ENCODE measurements at regions not wholly inside any gene's neighbourhood (a gene's known extent, or its start where the extent isn't known, plus 50 kb on each side); places are given as distances from the start of the nearest gene placed in this dataset.

GRCh38 chr16:80459966-80460365 is 80.8 kb upstream of the DYNLRB2 start:
- peaks cover 41% of the 10 kb centered on the region for H3K27me3 Mint-ChIP-seq

DNA sequence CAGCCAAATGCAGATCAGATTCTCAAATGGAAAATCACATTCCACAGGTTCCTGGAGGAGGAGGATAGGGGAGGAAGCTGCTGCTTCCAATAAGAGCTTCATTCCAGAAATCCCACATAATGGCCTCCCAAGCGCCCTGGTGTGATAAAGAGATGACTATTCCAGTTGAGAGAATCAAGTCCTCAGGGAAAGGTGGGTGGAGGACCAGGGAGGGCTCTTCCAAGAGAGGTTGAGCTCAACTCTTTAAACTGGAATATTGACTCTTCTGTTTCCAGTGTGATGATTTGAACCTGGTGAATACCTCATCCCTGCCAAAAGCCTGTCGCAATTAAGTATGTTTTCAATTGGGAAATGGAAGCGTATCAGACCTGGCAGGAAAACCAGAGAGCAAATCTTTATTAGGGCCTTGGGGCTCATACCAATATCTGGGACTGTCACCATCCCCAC is 81.4 kb upstream of the DYNLRB2 start:
- Histone ChIP-seq H3K4me1 (ENCODE audit: control insufficient read depth in 2 of 2, insufficient read depth in 2 of 2, low read length in 2 of 2) (no peaks in the 10 kb centered on the region), H3K4me3 (ENCODE audit: control extremely low read depth in 1 of 5, extremely low read depth in 1 of 5, insufficient read depth in 1 of 5, low read depth in 2 of 5, low read length in 4 of 5) (no peak overlapping the region), H3K9ac (ENCODE audit: low read length) (no peak overlapping the region), H3K9me3 (ENCODE audit: control extremely low read depth in 1 of 3, control insufficient read depth in 2 of 3, insufficient read depth in 1 of 3, low read length in 2 of 3) (no peaks in the 10 kb centered on the region), H3K4me2 (replicated peaks; ENCODE audit: low read depth, low read length, poor library complexity, severe bottlenecking) (no peak overlapping the region), H3K36me3 (replicated peaks in 1 of 2; ENCODE audit: control extremely low read depth in 1 of 2, control insufficient read depth in 1 of 2, extremely low read depth in 1 of 2, insufficient read depth in 2 of 2, low read length in 1 of 2) (no peaks in the 10 kb centered on the region), H2AFZ (ENCODE audit: insufficient read depth, low read depth, low read length, poor library complexity, severe bottlenecking) (no peak overlapping the region), H3K27ac (ENCODE audit: low read length in 2 of 2) (no peak overlapping the region), H3K27me3 (replicated peaks in 1 of 4; ENCODE audit: control extremely low read depth in 1 of 4, control insufficient read depth in 3 of 4, insufficient read depth in 4 of 4, low read length in 3 of 4) (peaks cover 0 to 9% (median 5%) of the 10 kb centered on the region in 4 experiments), H3K79me2 (ENCODE audit: control insufficient read depth, insufficient read depth, low read length) (no peaks in the 10 kb centered on the region), H4K20me1 (ENCODE audit: control insufficient read depth, insufficient read depth, low read length, poor library complexity, severe bottlenecking) (no peaks in the 10 kb centered on the region)
- DNase-seq = no peak
- intact Hi-C loops (cut with micrococcal nuclease) = no loop called here
- no peak overlapping the region for H3K4me3 Mint-ChIP-seq
- CTCF ChIA-PET = interaction anchor here (0.9 kb wide), 1 partner anchor 9 kb away, joined by 3 read pairs; no protein-coding TSS in a partner anchor
- ATAC-seq (ENCODE audit: low read depth) = no peak
- no peaks in the 10 kb centered on the region for H3K4me1 Mint-ChIP-seq
- H3K9me3 Mint-ChIP-seq (ENCODE audit: insufficient read depth) = no peaks in the 10 kb centered on the region
- POLR2A ChIA-PET = no interaction called here
- no CpG with 5 or more reads among the region's 3 CpGs for WGBS (ENCODE audit: insufficient coverage)
- no peak for TF ChIP-seq EZH2 (IDR thresholded peaks at IDR 0.05; ENCODE audit: borderline replicate concordance, insufficient read depth, low read depth, low read length, poor library complexity, severe bottlenecking)
- TF ChIP-seq, protein P1, sequence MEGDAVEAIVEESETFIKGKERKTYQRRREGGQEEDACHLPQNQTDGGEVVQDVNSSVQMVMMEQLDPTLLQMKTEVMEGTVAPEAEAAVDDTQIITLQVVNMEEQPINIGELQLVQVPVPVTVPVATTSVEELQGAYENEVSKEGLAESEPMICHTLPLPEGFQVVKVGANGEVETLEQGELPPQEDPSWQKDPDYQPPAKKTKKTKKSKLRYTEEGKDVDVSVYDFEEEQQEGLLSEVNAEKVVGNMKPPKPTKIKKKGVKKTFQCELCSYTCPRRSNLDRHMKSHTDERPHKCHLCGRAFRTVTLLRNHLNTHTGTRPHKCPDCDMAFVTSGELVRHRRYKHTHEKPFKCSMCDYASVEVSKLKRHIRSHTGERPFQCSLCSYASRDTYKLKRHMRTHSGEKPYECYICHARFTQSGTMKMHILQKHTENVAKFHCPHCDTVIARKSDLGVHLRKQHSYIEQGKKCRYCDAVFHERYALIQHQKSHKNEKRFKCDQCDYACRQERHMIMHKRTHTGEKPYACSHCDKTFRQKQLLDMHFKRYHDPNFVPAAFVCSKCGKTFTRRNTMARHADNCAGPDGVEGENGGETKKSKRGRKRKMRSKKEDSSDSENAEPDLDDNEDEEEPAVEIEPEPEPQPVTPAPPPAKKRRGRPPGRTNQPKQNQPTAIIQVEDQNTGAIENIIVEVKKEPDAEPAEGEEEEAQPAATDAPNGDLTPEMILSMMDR (IDR thresholded peaks at IDR 0.05) = no peak
- peaks cover 36% of the 10 kb centered on the region for H3K27me3 Mint-ChIP-seq
- H3K27ac Mint-ChIP-seq = no peak overlapping the region

More at GRCh38 chr16:80459966-80460365, 80.8 kb upstream of the DYNLRB2 start:
- WGBS (ENCODE audit: insufficient coverage) = 67% methylated on average over 1 of the region's 5 CpGs
- no peak overlapping the region for H3K27ac Mint-ChIP-seq
- Histone ChIP-seq H3K9me3 (ENCODE audit: control extremely low read depth in 1 of 3, control insufficient read depth in 2 of 3, insufficient read depth in 1 of 3, low read length in 2 of 3) (no peaks in the 10 kb centered on the region), H2AFZ (ENCODE audit: insufficient read depth, low read depth, low read length, poor library complexity, severe bottlenecking) (no peak overlapping the region), H3K27me3 (replicated peaks in 1 of 4; ENCODE audit: control extremely low read depth in 1 of 4, control insufficient read depth in 3 of 4, insufficient read depth in 4 of 4, low read length in 3 of 4) (peaks cover 0 to 9% (median 5%) of the 10 kb centered on the region in 4 experiments), H3K4me2 (replicated peaks; ENCODE audit: low read depth, low read length, poor library complexity, severe bottlenecking) (no peak overlapping the region), H3K36me3 (replicated peaks in 1 of 2; ENCODE audit: control extremely low read depth in 1 of 2, control insufficient read depth in 1 of 2, extremely low read depth in 1 of 2, insufficient read depth in 2 of 2, low read length in 1 of 2) (no peaks in the 10 kb centered on the region), H3K9ac (ENCODE audit: low read length) (no peak overlapping the region), H3K79me2 (ENCODE audit: control insufficient read depth, insufficient read depth, low read length) (no peaks in the 10 kb centered on the region), H3K4me1 (ENCODE audit: control insufficient read depth in 2 of 2, insufficient read depth in 2 of 2, low read length in 2 of 2) (no peaks in the 10 kb centered on the region), H4K20me1 (ENCODE audit: control insufficient read depth, insufficient read depth, low read length, poor library complexity, severe bottlenecking) (no peaks in the 10 kb centered on the region), H3K4me3 (ENCODE audit: control extremely low read depth in 1 of 5, extremely low read depth in 1 of 5, insufficient read depth in 1 of 5, low read depth in 2 of 5, low read length in 4 of 5) (no peak overlapping the region), H3K27ac (ENCODE audit: low read length in 2 of 2) (no peak overlapping the region)
- CTCF ChIA-PET = interaction anchor here (1.0 kb wide), 1 partner anchor 8 kb away, joined by 4 read pairs; no protein-coding TSS in a partner anchor
- ATAC-seq (ENCODE audit: low read depth) (no peak), DNase-seq (no peak)
- H3K9me3 Mint-ChIP-seq (ENCODE audit: insufficient read depth) = no peaks in the 10 kb centered on the region
- no peak overlapping the region for H3K4me3 Mint-ChIP-seq
- TF ChIP-seq, protein P1 (IDR thresholded peaks at IDR 0.05) = no peak
- no peak for TF ChIP-seq EZH2 (IDR thresholded peaks at IDR 0.05; ENCODE audit: borderline replicate concordance, insufficient read depth, low read depth, low read length, poor library complexity, severe bottlenecking)
- no peaks in the 10 kb centered on the region for H3K4me1 Mint-ChIP-seq
- intact Hi-C loops (cut with micrococcal nuclease) = no loop called here
- POLR2A ChIA-PET = no interaction called here
